ENCODE measurements at regions not wholly inside any gene's neighbourhood (a gene's known extent, or its start where the extent isn't known, plus 50 kb on each side); places are given as distances from the start of the nearest gene placed in this dataset.

- H3K4me3 ChIP-seq (ENCODE audit: severe bottlenecking), result no peak overlapping the region
- TF ChIP-seq CTCF (IDR thresholded peaks at IDR 0.05; ENCODE audit: poor library complexity, severe bottlenecking), result no peak
Observed at GRCh38 chr10:25758511-25758910, 175.5 kb upstream of the MYO3A start.

GRCh38 chr10:25761937-25762336 lies 172.1 kb upstream of the MYO3A start:
- Histone ChIP-seq H3K4me3 (ENCODE audit: severe bottlenecking) (no peak overlapping the region), H3K4me1 (ENCODE audit: insufficient read depth, poor library complexity, severe bottlenecking) (no peaks in the 10 kb centered on the region), H3K9me3 (ENCODE audit: severe bottlenecking) (no peaks in the 10 kb centered on the region), H3K36me3 (ENCODE audit: low read depth) (no peaks in the 10 kb centered on the region), H3K27me3 (ENCODE audit: insufficient read depth, poor library complexity, severe bottlenecking) (peaks cover 16% of the 10 kb centered on the region), H3K27ac (ENCODE audit: poor library complexity, severe bottlenecking) (no peak overlapping the region)
- ATAC-seq (ENCODE audit: low read depth) (no peak), DNase-seq (ENCODE audit: low spot score) (no peak)
- no peak for TF ChIP-seq CTCF (IDR thresholded peaks at IDR 0.05; ENCODE audit: poor library complexity, severe bottlenecking)

More at GRCh38 chr10:25758511-25758910, 175.5 kb upstream of the MYO3A start:
- H3K27ac ChIP-seq (ENCODE audit: poor library complexity, severe bottlenecking), result no peak overlapping the region
- H3K4me1 ChIP-seq (ENCODE audit: insufficient read depth, poor library complexity, severe bottlenecking), result no peaks in the 10 kb centered on the region
- no peaks in the 10 kb centered on the region for H3K36me3 ChIP-seq (ENCODE audit: low read depth)
- ATAC-seq (ENCODE audit: low read depth) (no peak), DNase-seq (ENCODE audit: low spot score) (no peak)
- no peaks in the 10 kb centered on the region for H3K27me3 ChIP-seq (ENCODE audit: insufficient read depth, poor library complexity, severe bottlenecking)
- no peaks in the 10 kb centered on the region for H3K9me3 ChIP-seq (ENCODE audit: severe bottlenecking)

DNA sequence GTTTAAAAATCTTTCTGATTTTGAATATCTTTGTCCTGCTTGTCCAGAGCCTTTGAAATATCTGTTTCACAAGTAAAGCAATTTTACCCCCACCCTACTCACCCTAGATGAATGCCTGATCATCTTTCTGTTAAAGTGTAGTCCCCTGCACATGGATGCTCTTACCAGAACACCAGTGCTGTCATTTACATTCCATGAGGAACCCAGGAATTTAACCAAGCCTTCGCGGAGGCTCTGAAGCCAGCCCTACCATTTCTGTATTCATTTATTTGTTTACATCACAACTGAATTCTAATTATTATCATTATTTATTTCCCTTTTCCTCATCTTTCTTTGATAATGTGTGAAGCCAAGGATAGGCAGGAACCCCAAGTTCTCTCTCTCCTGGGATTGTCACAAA lies 167.8 kb upstream of the MYO3A start:
- ATAC-seq (ENCODE audit: low read depth), result no peak
- Histone ChIP-seq H3K27ac (ENCODE audit: poor library complexity, severe bottlenecking) (no peak overlapping the region), H3K36me3 (ENCODE audit: low read depth) (no peaks in the 10 kb centered on the region), H3K4me1 (ENCODE audit: insufficient read depth, poor library complexity, severe bottlenecking) (no peaks in the 10 kb centered on the region), H3K9me3 (ENCODE audit: severe bottlenecking) (no peaks in the 10 kb centered on the region), H3K4me3 (ENCODE audit: severe bottlenecking) (no peak overlapping the region), H3K27me3 (ENCODE audit: insufficient read depth, poor library complexity, severe bottlenecking) (peaks cover 26% of the 10 kb centered on the region)
- no peak for DNase-seq (ENCODE audit: low spot score)
- TF ChIP-seq CTCF (IDR thresholded peaks at IDR 0.05; ENCODE audit: poor library complexity, severe bottlenecking), result no peak

- H3K27ac ChIP-seq (ENCODE audit: poor library complexity, severe bottlenecking), result no peak overlapping the region
- peaks cover 26% of the 10 kb centered on the region for H3K27me3 ChIP-seq (ENCODE audit: insufficient read depth, poor library complexity, severe bottlenecking)
- H3K4me3 ChIP-seq (ENCODE audit: severe bottlenecking), result no peak overlapping the region
- no peaks in the 10 kb centered on the region for H3K4me1 ChIP-seq (ENCODE audit: insufficient read depth, poor library complexity, severe bottlenecking)
- no peaks in the 10 kb centered on the region for H3K36me3 ChIP-seq (ENCODE audit: low read depth)
- DNase-seq (ENCODE audit: low spot score), result no peak
- H3K9me3 ChIP-seq (ENCODE audit: severe bottlenecking), result no peaks in the 10 kb centered on the region
- TF ChIP-seq CTCF (IDR thresholded peaks at IDR 0.05; ENCODE audit: poor library complexity, severe bottlenecking), result no peak
- ATAC-seq (ENCODE audit: low read depth), result no peak
Observed at GRCh38 chr10:25766687-25767221, 167.3 kb upstream of the MYO3A start.

- DNase-seq (ENCODE audit: low spot score) (no peak), ATAC-seq (ENCODE audit: low read depth) (no peak)
- no peak for TF ChIP-seq CTCF (IDR thresholded peaks at IDR 0.05; ENCODE audit: poor library complexity, severe bottlenecking)
- peaks cover 26% of the 10 kb centered on the region for H3K27me3 ChIP-seq (ENCODE audit: insufficient read depth, poor library complexity, severe bottlenecking)
- no peaks in the 10 kb centered on the region for H3K9me3 ChIP-seq (ENCODE audit: severe bottlenecking)
- no peaks in the 10 kb centered on the region for H3K4me1 ChIP-seq (ENCODE audit: insufficient read depth, poor library complexity, severe bottlenecking)
- H3K36me3 ChIP-seq (ENCODE audit: low read depth), result no peaks in the 10 kb centered on the region
- no peak overlapping the region for H3K4me3 ChIP-seq (ENCODE audit: severe bottlenecking)
- H3K27ac ChIP-seq (ENCODE audit: poor library complexity, severe bottlenecking), result no peak overlapping the region
Observed at GRCh38 chr10:25768167-25768566, 165.9 kb upstream of the MYO3A start.

All from RWPE2 (cell line).